HG03025 (cell line): ENCODE measurements at regions not wholly inside any gene's neighbourhood (a gene's known extent, or its start where the extent isn't known, plus 50 kb on each side); places are given as distances from the start of the nearest gene placed in this dataset.

Experiments
- ATAC-seq: cut with Tn5 transposase; IDR thresholded peaks from one replicate; pipeline ENCODE4 v1.9.1; 2021; ENCODE audit warnings: mild to moderate bottlenecking, moderate library complexity; ENCODE audit not compliant: unreplicated experiment, low FRiP score

- no peak for ATAC-seq
Measured at GRCh38 chrX:720825-721224, 90.2 kb downstream of the SHOX start.

- no peak for ATAC-seq
Measured at GRCh38 chrX:720250-720649, 89.7 kb downstream of the SHOX start.

- ATAC-seq = no peak
Measured at GRCh38 chrX:716136-716535, 85.5 kb downstream of the SHOX start.

- ATAC-seq = no peak
Measured at GRCh38 chrX:714131-714530, 83.5 kb downstream of the SHOX start.
